Fibroblast of lung (primary cell): ENCODE measurements at regions not wholly inside any gene's neighbourhood (a gene's known extent, or its start where the extent isn't known, plus 50 kb on each side); places are given as distances from the start of the nearest gene placed in this dataset.

Experiments
- EZH2 ChIP-seq: IDR thresholded peaks from 2 replicates; pipeline ENCODE4 v1.5.1; 2012; ENCODE audit warnings: low read length, control low read depth, mild to moderate bottlenecking; ENCODE audit errors: missing control alignments
- TF ChIP-seq, protein P1 (sequence below), 2 donors: IDR thresholded peaks in 1 of 2; conservative IDR thresholded peaks in 1 of 2; 1 replicate in 1 of 2; 2 replicates in 1 of 2; pipeline ENCODE4 v1.5.1; 2011 to 2012; ENCODE audit warnings: low read length in 2 of 2, control low read depth in 1 of 2, inconsistent platforms in 1 of 2, low read depth in 1 of 2, mild to moderate bottlenecking in 1 of 2

DNA sequence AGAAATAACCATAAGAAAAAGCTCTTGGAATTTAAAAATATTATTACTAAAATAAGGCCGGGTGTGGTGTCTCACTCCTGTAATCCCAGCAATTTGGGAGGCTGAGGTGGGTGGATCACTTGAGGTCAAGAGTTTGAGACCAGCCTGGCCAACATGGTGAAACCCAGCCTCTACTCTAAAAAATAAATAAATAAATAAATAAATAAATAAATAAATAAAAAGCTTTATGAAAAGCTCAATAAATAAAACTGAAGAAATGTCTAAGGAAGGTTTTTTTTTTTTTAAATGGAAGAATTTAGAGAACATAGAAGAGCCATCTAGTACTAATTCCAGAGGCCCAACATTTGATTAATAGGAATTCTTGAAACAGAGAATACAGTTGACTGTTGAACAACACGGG, 249.1 kb upstream of the PROX1 start:
- TF ChIP-seq, protein P1, sequence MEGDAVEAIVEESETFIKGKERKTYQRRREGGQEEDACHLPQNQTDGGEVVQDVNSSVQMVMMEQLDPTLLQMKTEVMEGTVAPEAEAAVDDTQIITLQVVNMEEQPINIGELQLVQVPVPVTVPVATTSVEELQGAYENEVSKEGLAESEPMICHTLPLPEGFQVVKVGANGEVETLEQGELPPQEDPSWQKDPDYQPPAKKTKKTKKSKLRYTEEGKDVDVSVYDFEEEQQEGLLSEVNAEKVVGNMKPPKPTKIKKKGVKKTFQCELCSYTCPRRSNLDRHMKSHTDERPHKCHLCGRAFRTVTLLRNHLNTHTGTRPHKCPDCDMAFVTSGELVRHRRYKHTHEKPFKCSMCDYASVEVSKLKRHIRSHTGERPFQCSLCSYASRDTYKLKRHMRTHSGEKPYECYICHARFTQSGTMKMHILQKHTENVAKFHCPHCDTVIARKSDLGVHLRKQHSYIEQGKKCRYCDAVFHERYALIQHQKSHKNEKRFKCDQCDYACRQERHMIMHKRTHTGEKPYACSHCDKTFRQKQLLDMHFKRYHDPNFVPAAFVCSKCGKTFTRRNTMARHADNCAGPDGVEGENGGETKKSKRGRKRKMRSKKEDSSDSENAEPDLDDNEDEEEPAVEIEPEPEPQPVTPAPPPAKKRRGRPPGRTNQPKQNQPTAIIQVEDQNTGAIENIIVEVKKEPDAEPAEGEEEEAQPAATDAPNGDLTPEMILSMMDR (conservative IDR thresholded peaks at IDR 0.05 in 1 of 2, IDR thresholded peaks at IDR 0.05 in 1 of 2; ENCODE audit: low read depth in 1 of 2, low read length in 2 of 2), result no peak
- TF ChIP-seq EZH2, result no peak
